Testis (tissue), 2 donors: ENCODE measurements at regions not wholly inside any gene's neighbourhood (a gene's known extent, or its start where the extent isn't known, plus 50 kb on each side); places are given as distances from the start of the nearest gene placed in this dataset.

Experiments used
- DNase-seq: peaks from one replicate; pipeline ENCODE4 v3.0.0-alpha.2; 2019
- H3K27ac ChIP-seq, 2 donors: fragments of 200-600 bp; sonication (generic); one replicate each; pipeline ENCODE4 v1.5.1; 2019
- H3K27me3 ChIP-seq: fragments of 200-600 bp; sonication (generic); one replicate; pipeline ENCODE4 v1.5.1; 2019
- H3K36me3 ChIP-seq: fragments of 200-600 bp; sonication (generic); one replicate; pipeline ENCODE4 v1.5.1; 2017; ENCODE audit warnings: low read depth; ENCODE audit errors: missing control alignments
- H3K4me1 ChIP-seq: fragments of 200-600 bp; sonication (generic); one replicate; pipeline ENCODE4 v1.5.1; 2019
- H3K4me3 ChIP-seq, 2 donors: fragments of 200-600 bp; sonication (generic); one replicate each; pipeline ENCODE4 v1.5.1; 2017 to 2019
- H3K9me3 ChIP-seq: fragments of 200-600 bp; sonication (generic); one replicate; pipeline ENCODE4 v1.5.1; 2017
- POLR2A ChIP-seq: fragments of 450-650 bp; IDR thresholded peaks from one replicate; pipeline ENCODE4 v1.6.1; 2017; ENCODE audit warnings: antibody characterized with exemption, mild to moderate bottlenecking, moderate library complexity
- WGBS, 2 donors: methylation state at CpG; one replicate each; pipeline ENCODE4 v1.1.5; 2018; 5-methylcytosine and 5-hydroxymethylcytosine counted together
- intact Hi-C: fragments of 100-400 bp; cut with DNase I; formaldehyde crosslinking; loops from one replicate; pipeline ENCODE4 v1.15.1; 2023; ENCODE audit warnings: low total_unique reads
- TF ChIP-seq, protein P1 (sequence below), 3 experiments: fragments of 450-650 bp in 2 of 3; fragments of 200-600 bp in 1 of 3; sonication (generic) in 1 of 3; IDR thresholded peaks; one replicate each; pipeline ENCODE4 v1.5.1; 2016 to 2019; ENCODE audit warnings: antibody characterized with exemption in 3 of 3, mild to moderate bottlenecking in 2 of 3, moderate library complexity in 1 of 3

DNA sequence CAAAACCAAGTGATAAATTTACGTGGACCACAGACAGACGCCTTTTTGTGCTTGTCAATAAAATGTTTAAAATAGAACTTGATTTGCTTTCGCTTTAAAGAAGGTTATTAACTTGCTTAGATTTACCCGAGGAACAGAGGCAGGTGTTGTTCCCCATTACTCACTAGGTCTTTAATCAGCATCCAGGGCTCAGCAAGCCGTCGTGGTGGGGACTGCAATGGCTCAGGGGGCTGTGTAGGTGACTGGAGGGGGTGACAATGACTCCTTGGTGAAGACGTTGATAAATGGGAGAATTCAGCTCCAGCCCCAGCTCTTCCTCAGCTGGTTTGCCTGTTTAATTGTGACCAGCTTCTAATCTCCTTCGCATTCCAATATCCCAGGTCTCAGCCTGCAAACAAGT is 231.4 kb downstream of the TMEM114 start:
- no peak for DNase-seq

DNA sequence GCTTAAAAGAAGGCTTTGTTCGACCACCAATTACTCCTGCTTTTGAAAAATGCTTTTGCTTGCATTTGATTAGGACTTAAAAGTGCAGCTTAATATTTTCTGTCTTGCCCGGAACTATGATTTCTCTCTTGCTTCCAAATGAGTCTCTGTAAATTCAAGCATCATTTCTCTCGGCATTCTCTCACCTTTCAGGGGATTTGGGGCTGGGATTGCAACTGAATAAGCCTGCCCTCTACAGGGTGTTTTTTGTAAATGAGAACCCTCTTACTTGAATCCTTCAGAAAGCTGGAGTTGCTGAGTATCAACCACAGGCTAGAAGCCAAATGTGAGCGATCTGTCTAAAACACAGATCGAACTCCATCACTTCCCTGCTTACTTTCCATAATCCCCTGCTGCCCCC is 234.6 kb downstream of the TMEM114 start:
- H3K4me3 ChIP-seq: no peak overlapping the region
- H3K36me3 ChIP-seq: no peaks in the 10 kb centered on the region
- H3K27ac ChIP-seq: no peak overlapping the region
- no peaks in the 10 kb centered on the region for H3K4me1 ChIP-seq
- intact Hi-C loops: no loop called here
- TF ChIP-seq, protein P1, sequence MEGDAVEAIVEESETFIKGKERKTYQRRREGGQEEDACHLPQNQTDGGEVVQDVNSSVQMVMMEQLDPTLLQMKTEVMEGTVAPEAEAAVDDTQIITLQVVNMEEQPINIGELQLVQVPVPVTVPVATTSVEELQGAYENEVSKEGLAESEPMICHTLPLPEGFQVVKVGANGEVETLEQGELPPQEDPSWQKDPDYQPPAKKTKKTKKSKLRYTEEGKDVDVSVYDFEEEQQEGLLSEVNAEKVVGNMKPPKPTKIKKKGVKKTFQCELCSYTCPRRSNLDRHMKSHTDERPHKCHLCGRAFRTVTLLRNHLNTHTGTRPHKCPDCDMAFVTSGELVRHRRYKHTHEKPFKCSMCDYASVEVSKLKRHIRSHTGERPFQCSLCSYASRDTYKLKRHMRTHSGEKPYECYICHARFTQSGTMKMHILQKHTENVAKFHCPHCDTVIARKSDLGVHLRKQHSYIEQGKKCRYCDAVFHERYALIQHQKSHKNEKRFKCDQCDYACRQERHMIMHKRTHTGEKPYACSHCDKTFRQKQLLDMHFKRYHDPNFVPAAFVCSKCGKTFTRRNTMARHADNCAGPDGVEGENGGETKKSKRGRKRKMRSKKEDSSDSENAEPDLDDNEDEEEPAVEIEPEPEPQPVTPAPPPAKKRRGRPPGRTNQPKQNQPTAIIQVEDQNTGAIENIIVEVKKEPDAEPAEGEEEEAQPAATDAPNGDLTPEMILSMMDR (IDR thresholded peaks at IDR 0.05): no peak
- TF ChIP-seq POLR2A: no peak
- H3K27me3 ChIP-seq: no peaks in the 10 kb centered on the region
- WGBS, 2 donors: 37 to 57% methylated on average over 5 of the region's 5 CpGs
- no peaks in the 10 kb centered on the region for H3K9me3 ChIP-seq
- no peak for DNase-seq

More for the DNA sequence above, 231.4 kb downstream of the TMEM114 start:
- Histone ChIP-seq H3K4me1 (no peaks in the 10 kb centered on the region), H3K27ac (no peak overlapping the region), H3K27me3 (no peaks in the 10 kb centered on the region), H3K9me3 (no peaks in the 10 kb centered on the region), H3K4me3 (no peak overlapping the region), H3K36me3 (no peaks in the 10 kb centered on the region)
- intact Hi-C loops: no loop called here
- no peak for TF ChIP-seq POLR2A
- TF ChIP-seq, protein P1 (IDR thresholded peaks at IDR 0.05): no peak
- 40 to 46% methylated on average over 8 of the region's 8 CpGs for WGBS, 2 donors

GRCh38 chr16:8346294-8346693 is 244.0 kb downstream of the TMEM114 start:
- Histone ChIP-seq H3K9me3 (no peaks in the 10 kb centered on the region), H3K27me3 (no peaks in the 10 kb centered on the region), H3K27ac (no peak overlapping the region), H3K36me3 (no peaks in the 10 kb centered on the region), H3K4me1 (no peaks in the 10 kb centered on the region), H3K4me3 (no peak overlapping the region)
- peak; percentile 15 for DNase-seq
- intact Hi-C loops: no loop called here
- TF ChIP-seq, protein P1 (IDR thresholded peaks at IDR 0.05): no peak
- no peak for TF ChIP-seq POLR2A
- WGBS, 2 donors: 29 to 34% methylated on average over 3 of the region's 3 CpGs

DNA sequence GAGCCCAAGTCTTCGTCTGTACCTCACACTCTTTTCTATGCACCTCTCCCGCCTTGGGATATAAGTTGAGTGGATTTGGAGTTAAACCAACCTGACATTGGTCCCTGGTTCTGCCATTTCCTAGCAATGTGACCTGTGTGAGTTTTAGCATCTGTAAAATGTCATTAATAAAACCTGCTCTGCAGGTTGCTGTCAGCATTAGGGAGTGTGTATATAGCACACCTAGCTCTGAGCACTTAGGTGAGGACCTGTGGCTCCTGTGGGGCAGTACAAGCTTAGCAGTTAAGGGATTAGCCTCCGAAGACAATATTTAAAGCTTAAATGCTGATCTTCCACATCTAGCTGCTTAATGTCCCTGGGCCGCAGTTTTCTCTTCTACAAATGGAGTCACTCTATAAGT is 248.0 kb downstream of the TMEM114 start:
- Histone ChIP-seq H3K27ac (no peak overlapping the region), H3K36me3 (no peaks in the 10 kb centered on the region), H3K27me3 (no peaks in the 10 kb centered on the region), H3K4me3 (no peak overlapping the region), H3K4me1 (no peaks in the 10 kb centered on the region), H3K9me3 (no peaks in the 10 kb centered on the region)
- no peak for DNase-seq
- TF ChIP-seq, protein P1 (IDR thresholded peaks at IDR 0.05): no peak
- no peak for TF ChIP-seq POLR2A
- intact Hi-C loops: no loop called here
- 89 to 92% methylated on average over 4 of the region's 4 CpGs for WGBS, 2 donors

GRCh38 chr16:8330761-8331160 is 259.6 kb downstream of the TMEM114 start:
- no peak overlapping the region for H3K27ac ChIP-seq
- no peaks in the 10 kb centered on the region for H3K27me3 ChIP-seq
- no peak for DNase-seq
- intact Hi-C loops: no loop called here
- H3K9me3 ChIP-seq: no peaks in the 10 kb centered on the region
- no peak overlapping the region for H3K4me3 ChIP-seq
- no peaks in the 10 kb centered on the region for H3K4me1 ChIP-seq
- no peak for TF ChIP-seq POLR2A
- TF ChIP-seq, protein P1 (IDR thresholded peaks at IDR 0.05): no peak
- no peaks in the 10 kb centered on the region for H3K36me3 ChIP-seq
- WGBS, 2 donors: 90 to 91% methylated on average over 5 of the region's 5 CpGs
